Panc1 (cell line): ENCODE measurements at regions not wholly inside any gene's neighbourhood (a gene's known extent, or its start where the extent isn't known, plus 50 kb on each side); places are given as distances from the start of the nearest gene placed in this dataset.

ENCODE experiments used
- ATAC-seq: fragments of 200-7000 bp; cut with Tn5 transposase; 2 replicates; pipeline ENCODE4 v1.9.1; 2020; ENCODE audit warnings: mild to moderate bottlenecking, moderate library complexity
- BruUV-seq: library from RNA; stranded (reverse); fragments of 400-500 nt; replicated peaks from 2 replicates; lab custom pipeline; 2021; lab: Mats Ljungman, UMichigan
- CTCF ChIA-PET: fragments of 300-600 bp; sonication (Branson Sonifier 250); formaldehyde crosslinking; loops from one replicate; lab custom pipeline; 2022; ENCODE audit warnings: antibody characterized with exemption; lab: Charles Lee
- POLR2A ChIA-PET: fragments of 300-600 bp; sonication (Branson Sonifier 250); formaldehyde crosslinking; loops from one replicate; lab custom pipeline; 2022; ENCODE audit warnings: antibody characterized with exemption; lab: Charles Lee
- DNase-seq: peaks from one replicate; pipeline ENCODE4 v3.0.0-alpha.2; 2010; ENCODE audit warnings: low read depth, low spot score
- H3K27ac ChIP-seq: 2 replicates; pipeline ENCODE4 v1.5.1; 2011; ENCODE audit warnings: mild to moderate bottlenecking, low read length, inconsistent platforms
- H3K27me3 ChIP-seq: fragments of 200-500 bp; sonication (Bioruptor generic); 2 replicates; pipeline ENCODE4 v1.6.0; 2014; ENCODE audit warnings: low read length, inconsistent platforms; ENCODE audit not compliant: control insufficient read depth, insufficient read depth
- H3K36me3 ChIP-seq: fragments of 200-500 bp; sonication (Bioruptor generic); 2 replicates; pipeline ENCODE4 v1.5.1; 2014; ENCODE audit warnings: inconsistent platforms, mild to moderate bottlenecking, low read length, moderate library complexity; ENCODE audit not compliant: control insufficient read depth, insufficient read depth
- H3K4me1 ChIP-seq: 2 replicates; pipeline ENCODE4 v1.5.1; 2011; ENCODE audit warnings: inconsistent platforms, mild to moderate bottlenecking, low read length, moderate library complexity; ENCODE audit not compliant: control insufficient read depth, insufficient read depth
- H3K4me3 ChIP-seq, 2 experiments: 2 replicates each; pipeline ENCODE4 v1.5.1; 2011 to 2012; ENCODE audit warnings: low read depth in 2 of 2, low read length in 2 of 2, mild to moderate bottlenecking in 2 of 2, inconsistent platforms in 1 of 2, moderate library complexity in 1 of 2
- H3K9me3 ChIP-seq: fragments of 200-500 bp; sonication (Bioruptor generic); 2 replicates; pipeline ENCODE4 v1.5.1; 2014; ENCODE audit warnings: low read depth, mild to moderate bottlenecking, inconsistent platforms, low read length, moderate library complexity; ENCODE audit not compliant: control insufficient read depth, insufficient read depth
- POLR2AphosphoS5 ChIP-seq: IDR thresholded peaks from 2 replicates; pipeline ENCODE4 v1.6.1; 2012; ENCODE audit warnings: mild to moderate bottlenecking, low read depth, low read length, moderate library complexity
- SIN3A ChIP-seq: IDR thresholded peaks from 2 replicates; pipeline ENCODE4 v1.6.1; 2012; ENCODE audit warnings: low read depth, mild to moderate bottlenecking, low read length, moderate library complexity, borderline replicate concordance; ENCODE audit not compliant: insufficient read depth
- TCF7L2 ChIP-seq: IDR thresholded peaks from 2 replicates; pipeline ENCODE4 v1.6.1; 2011; ENCODE audit warnings: mild to moderate bottlenecking, low read depth, low read length, inconsistent platforms
- in situ Hi-C: cut with HindIII; loops from 2 replicates; pipeline ENCODE4 v1.10.0; 2016; ENCODE audit warnings: low sequenced_read_pairs, low pct_unique_long_range_greater_than_20kb
- intact Hi-C: fragments of 100-400 bp; cut with micrococcal nuclease; formaldehyde crosslinking; loops from one replicate; pipeline ENCODE4 v1.10.0; 2022; ENCODE audit not compliant: unreplicated experiment
- TF ChIP-seq, protein P1 (sequence below): fragments of 450-650 bp; IDR thresholded peaks from 2 replicates; pipeline ENCODE4 v1.5.1; 2017; ENCODE audit warnings: mild to moderate bottlenecking
- TF ChIP-seq, protein P2 (sequence below), 2 experiments: IDR thresholded peaks; 2 replicates each; pipeline ENCODE4 v1.6.1; 2011 to 2012; ENCODE audit warnings: low read depth in 2 of 2, control low read depth in 1 of 2, low read length in 1 of 2, mild to moderate bottlenecking in 1 of 2, moderate library complexity in 1 of 2; ENCODE audit not compliant: insufficient read depth in 1 of 2

DNA sequence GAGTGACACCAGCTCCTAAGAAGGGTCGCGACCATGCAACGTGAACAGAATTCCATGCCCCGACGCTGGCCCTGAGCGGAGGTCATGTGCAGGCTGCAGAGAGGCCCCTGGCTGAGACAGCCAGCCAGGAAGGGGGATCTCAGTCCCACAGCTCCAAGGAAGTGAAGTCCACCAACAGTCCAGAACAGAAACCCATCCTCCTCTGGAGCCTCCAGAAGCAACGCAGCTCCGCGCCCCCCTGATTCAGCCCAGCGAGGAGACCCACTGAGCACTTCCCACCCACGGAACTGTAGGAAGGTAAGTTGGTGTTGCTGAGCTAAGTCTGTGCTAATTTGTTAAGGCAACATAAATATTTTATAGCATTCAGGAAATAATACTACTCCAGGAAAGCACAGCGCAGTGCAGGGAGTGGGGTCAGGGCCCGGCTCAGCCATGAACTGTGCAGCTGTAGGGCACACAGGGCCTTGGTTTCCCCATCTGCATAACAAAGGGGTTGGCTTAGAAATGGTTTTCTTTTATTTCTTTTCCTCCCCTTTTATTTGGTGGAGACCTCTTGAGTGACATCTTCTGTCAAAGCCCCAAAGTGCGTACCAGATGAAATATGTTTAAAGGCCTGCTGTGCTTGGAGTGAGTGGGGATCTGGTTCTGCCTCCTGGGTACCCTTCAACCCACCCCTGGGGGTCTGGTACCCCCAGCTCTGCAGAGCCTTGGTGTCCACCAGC lies 241.1 kb upstream of the PMEPA1 start:
- intact Hi-C loops, result no loop called here
- Histone ChIP-seq H3K4me1 (no peaks in the 10 kb centered on the region), H3K27ac (no peak overlapping the region), H3K27me3 (no peaks in the 10 kb centered on the region), H3K36me3 (no peaks in the 10 kb centered on the region), H3K4me3 (no peak overlapping the region), H3K9me3 (no peaks in the 10 kb centered on the region)
- no peak for DNase-seq
- TF ChIP-seq, protein P1, sequence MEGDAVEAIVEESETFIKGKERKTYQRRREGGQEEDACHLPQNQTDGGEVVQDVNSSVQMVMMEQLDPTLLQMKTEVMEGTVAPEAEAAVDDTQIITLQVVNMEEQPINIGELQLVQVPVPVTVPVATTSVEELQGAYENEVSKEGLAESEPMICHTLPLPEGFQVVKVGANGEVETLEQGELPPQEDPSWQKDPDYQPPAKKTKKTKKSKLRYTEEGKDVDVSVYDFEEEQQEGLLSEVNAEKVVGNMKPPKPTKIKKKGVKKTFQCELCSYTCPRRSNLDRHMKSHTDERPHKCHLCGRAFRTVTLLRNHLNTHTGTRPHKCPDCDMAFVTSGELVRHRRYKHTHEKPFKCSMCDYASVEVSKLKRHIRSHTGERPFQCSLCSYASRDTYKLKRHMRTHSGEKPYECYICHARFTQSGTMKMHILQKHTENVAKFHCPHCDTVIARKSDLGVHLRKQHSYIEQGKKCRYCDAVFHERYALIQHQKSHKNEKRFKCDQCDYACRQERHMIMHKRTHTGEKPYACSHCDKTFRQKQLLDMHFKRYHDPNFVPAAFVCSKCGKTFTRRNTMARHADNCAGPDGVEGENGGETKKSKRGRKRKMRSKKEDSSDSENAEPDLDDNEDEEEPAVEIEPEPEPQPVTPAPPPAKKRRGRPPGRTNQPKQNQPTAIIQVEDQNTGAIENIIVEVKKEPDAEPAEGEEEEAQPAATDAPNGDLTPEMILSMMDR, result no peak
- TF ChIP-seq POLR2AphosphoS5, result no peak
- TF ChIP-seq TCF7L2, result no peak
- BruUV-seq, result no TSS peak
- ATAC-seq, result no peak
- in situ Hi-C loops, result no loop called here
- ChIA-PET POLR2A (no interaction called here), CTCF (no interaction called here)

DNA sequence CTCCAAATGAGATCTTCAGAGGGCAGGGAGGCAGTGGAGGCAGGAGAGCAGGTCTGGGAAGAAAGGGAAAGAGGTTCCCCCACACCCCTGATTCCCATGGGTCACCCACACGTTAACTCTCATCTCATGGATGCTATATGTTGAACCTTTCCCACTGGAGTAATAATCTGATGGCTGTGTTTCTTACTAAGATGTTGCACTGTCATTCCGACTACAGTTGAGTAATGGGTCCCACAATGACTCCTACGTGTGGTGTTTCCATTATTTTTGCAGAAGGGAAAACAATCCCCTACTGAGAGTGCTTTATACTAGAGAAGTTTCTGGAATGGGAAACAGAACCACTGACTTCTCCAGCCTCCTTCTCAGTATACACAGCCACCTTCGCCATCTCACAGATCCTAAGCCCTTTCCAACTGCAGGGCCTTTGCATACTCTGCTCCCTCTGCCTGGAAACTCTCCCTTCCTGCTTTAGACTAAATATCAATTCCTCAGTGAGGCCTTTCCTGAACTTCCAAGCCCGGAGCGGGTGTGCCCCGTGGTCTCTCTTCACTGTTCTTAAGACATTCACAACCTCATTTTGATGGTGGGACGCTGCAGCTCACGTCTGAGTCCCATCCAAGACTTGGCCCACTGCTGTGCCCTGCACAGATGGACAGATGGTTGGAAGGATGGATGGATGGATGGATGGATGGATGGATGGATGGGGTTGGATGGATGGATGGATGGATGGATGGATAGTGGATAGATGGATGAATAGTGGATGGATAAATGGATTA lies 238.6 kb upstream of the PMEPA1 start:
- ATAC-seq (no peak), DNase-seq (no peak)
- TF ChIP-seq, protein P2, sequence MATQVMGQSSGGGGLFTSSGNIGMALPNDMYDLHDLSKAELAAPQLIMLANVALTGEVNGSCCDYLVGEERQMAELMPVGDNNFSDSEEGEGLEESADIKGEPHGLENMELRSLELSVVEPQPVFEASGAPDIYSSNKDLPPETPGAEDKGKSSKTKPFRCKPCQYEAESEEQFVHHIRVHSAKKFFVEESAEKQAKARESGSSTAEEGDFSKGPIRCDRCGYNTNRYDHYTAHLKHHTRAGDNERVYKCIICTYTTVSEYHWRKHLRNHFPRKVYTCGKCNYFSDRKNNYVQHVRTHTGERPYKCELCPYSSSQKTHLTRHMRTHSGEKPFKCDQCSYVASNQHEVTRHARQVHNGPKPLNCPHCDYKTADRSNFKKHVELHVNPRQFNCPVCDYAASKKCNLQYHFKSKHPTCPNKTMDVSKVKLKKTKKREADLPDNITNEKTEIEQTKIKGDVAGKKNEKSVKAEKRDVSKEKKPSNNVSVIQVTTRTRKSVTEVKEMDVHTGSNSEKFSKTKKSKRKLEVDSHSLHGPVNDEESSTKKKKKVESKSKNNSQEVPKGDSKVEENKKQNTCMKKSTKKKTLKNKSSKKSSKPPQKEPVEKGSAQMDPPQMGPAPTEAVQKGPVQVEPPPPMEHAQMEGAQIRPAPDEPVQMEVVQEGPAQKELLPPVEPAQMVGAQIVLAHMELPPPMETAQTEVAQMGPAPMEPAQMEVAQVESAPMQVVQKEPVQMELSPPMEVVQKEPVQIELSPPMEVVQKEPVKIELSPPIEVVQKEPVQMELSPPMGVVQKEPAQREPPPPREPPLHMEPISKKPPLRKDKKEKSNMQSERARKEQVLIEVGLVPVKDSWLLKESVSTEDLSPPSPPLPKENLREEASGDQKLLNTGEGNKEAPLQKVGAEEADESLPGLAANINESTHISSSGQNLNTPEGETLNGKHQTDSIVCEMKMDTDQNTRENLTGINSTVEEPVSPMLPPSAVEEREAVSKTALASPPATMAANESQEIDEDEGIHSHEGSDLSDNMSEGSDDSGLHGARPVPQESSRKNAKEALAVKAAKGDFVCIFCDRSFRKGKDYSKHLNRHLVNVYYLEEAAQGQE (IDR thresholded peaks at IDR 0.05; ENCODE audit: insufficient read depth in 1 of 2, low read depth in 2 of 2, low read length in 1 of 2), result no peak
- TF ChIP-seq TCF7L2, result no peak
- TF ChIP-seq SIN3A, result no peak
- TF ChIP-seq, protein P1, result no peak
- TF ChIP-seq POLR2AphosphoS5, result no peak
- Histone ChIP-seq H3K4me3 (no peak overlapping the region), H3K27me3 (no peaks in the 10 kb centered on the region), H3K4me1 (no peaks in the 10 kb centered on the region), H3K9me3 (no peaks in the 10 kb centered on the region), H3K27ac (no peak overlapping the region), H3K36me3 (no peaks in the 10 kb centered on the region)
- intact Hi-C loops (no loop called here), in situ Hi-C loops (no loop called here)
- POLR2A ChIA-PET, result no interaction called here
- BruUV-seq, result no TSS peak
- CTCF ChIA-PET, result no interaction called here
